GM12878 (cell line): ENCODE measurements at regions not wholly inside any gene's neighbourhood (a gene's known extent, or its start where the extent isn't known, plus 50 kb on each side); places are given as distances from the start of the nearest gene placed in this dataset.

Experiments
- ATAC-seq: fragments of 200-7000 bp; cut with Tn5 transposase; 3 replicates; pipeline ENCODE4 v1.9.1; 2020; ENCODE audit warnings: mild to moderate bottlenecking, moderate library complexity
- BruUV-seq: library from RNA; stranded (reverse); fragments of 400-500 nt; replicated peaks from 2 replicates; lab custom pipeline; 2021; lab: Mats Ljungman, UMichigan
- CTCF ChIA-PET: fragments of 300-600 bp; sonication (Branson Sonifier 250); formaldehyde crosslinking; extraction: SDS; loops from one replicate; lab custom pipeline; 2021; ENCODE audit warnings: inconsistent platforms; lab: Yijun Ruan, JAX
- POLR2A ChIA-PET: fragments of 350-600 bp; formaldehyde crosslinking; extraction: SDS; loops from one replicate; lab custom pipeline; 2021; ENCODE audit warnings: inconsistent platforms; lab: Charles Lee
- RAD21 ChIA-PET: fragments of 300-600 bp; sonication (Branson Sonifier 250); formaldehyde crosslinking; loops from one replicate; lab custom pipeline; 2023; ENCODE audit warnings: antibody characterized with exemption; ENCODE audit not compliant: unreplicated experiment; lab: Charles Lee
- SMC1A ChIA-PET: fragments of 300-600 bp; sonication (Branson Sonifier 250); formaldehyde crosslinking; loops from one replicate; lab custom pipeline; 2023; ENCODE audit not compliant: unreplicated experiment, uncharacterized antibody; lab: Charles Lee
- DNase-seq: peaks from one replicate; pipeline ENCODE4 v3.0.0-alpha.2; 2011; ENCODE audit warnings: low read depth, low spot score
- FAIRE-seq: peaks from 3 replicates; lab custom pipeline; 2011; peaks lifted over from hg19 to GRCh38; lab: Jason Lieb, UNC
- H2AFZ ChIP-seq: 2 replicates; pipeline ENCODE4 v1.6.0; 2011; ENCODE audit warnings: low read depth, low read length, control low read depth; ENCODE audit not compliant: control insufficient read depth
- H3K27ac ChIP-seq: 2 replicates; pipeline ENCODE4 v1.5.1; 2011; ENCODE audit warnings: control low read depth; ENCODE audit not compliant: control insufficient read depth, insufficient read depth
- H3K27me3 ChIP-seq, 2 experiments: replicated peaks in 1 of 2; 2 replicates each; pipeline versions ENCODE4 v1.6.0 to v1.6.1; 2011; ENCODE audit warnings: low read length in 1 of 2; ENCODE audit not compliant: control insufficient read depth in 2 of 2, insufficient read depth in 2 of 2
- H3K36me3 ChIP-seq, 2 experiments: 2 replicates each; pipeline ENCODE4 v1.5.1; 2011; ENCODE audit warnings: low read length in 1 of 2; ENCODE audit not compliant: control insufficient read depth in 2 of 2, insufficient read depth in 2 of 2
- H3K4me1 ChIP-seq: 2 replicates; pipeline ENCODE4 v1.6.1; 2011; ENCODE audit warnings: mild to moderate bottlenecking, low read length, moderate library complexity, mixed read lengths; ENCODE audit not compliant: control insufficient read depth, insufficient read depth
- H3K4me2 ChIP-seq: 2 replicates; pipeline ENCODE4 v1.6.0; 2011; ENCODE audit warnings: control low read depth; ENCODE audit not compliant: control insufficient read depth, insufficient read depth
- H3K4me3 ChIP-seq: fragments of 200-600 bp; sonication (generic); 2 replicates; pipeline ENCODE4 v1.5.1; 2016
- H3K79me2 ChIP-seq: 2 replicates; pipeline ENCODE4 v1.6.0; 2011; ENCODE audit warnings: low read length; ENCODE audit not compliant: control insufficient read depth, insufficient read depth
- H3K9ac ChIP-seq: 2 replicates; pipeline ENCODE4 v1.8.0; 2011; ENCODE audit warnings: low read length, control low read depth, mixed read lengths; ENCODE audit not compliant: control insufficient read depth, insufficient read depth
- H3K9me3 ChIP-seq: replicated peaks from 3 replicates; pipeline ENCODE4 v1.5.1; 2011; ENCODE audit warnings: mild to moderate bottlenecking, low read length; ENCODE audit not compliant: control insufficient read depth, insufficient read depth
- H4K20me1 ChIP-seq: 2 replicates; pipeline ENCODE4 v1.6.0; 2011; ENCODE audit not compliant: control insufficient read depth, insufficient read depth
- HCFC1 ChIP-seq: fragments of 150-350 bp; IDR thresholded peaks from 2 replicates; pipeline ENCODE4 v1.6.1; 2014; ENCODE audit warnings: low read length
- HDAC6 ChIP-seq: fragments of 200-600 bp; sonication (generic); IDR thresholded peaks from one replicate; pipeline ENCODE4 v1.8.0; 2017; ENCODE audit warnings: antibody characterized with exemption; ENCODE audit not compliant: unreplicated experiment
- KAT2A ChIP-seq: conservative IDR thresholded peaks from 2 replicates; pipeline ENCODE4 v1.6.1; 2011; ENCODE audit warnings: low read depth, low read length; ENCODE audit not compliant: control insufficient read depth
- LARP7 ChIP-seq: fragments of 450-650 bp; IDR thresholded peaks from 2 replicates; pipeline ENCODE4 v1.6.1; 2017; ENCODE audit warnings: mild to moderate bottlenecking
- MEF2A ChIP-seq: IDR thresholded peaks from 2 replicates; pipeline ENCODE4 v1.6.1; 2011; ENCODE audit warnings: low read depth, mild to moderate bottlenecking, low read length, moderate library complexity; ENCODE audit not compliant: insufficient read depth
- MTA3 ChIP-seq: IDR thresholded peaks from 2 replicates; pipeline ENCODE4 v1.6.1; 2012; ENCODE audit warnings: low read length, inconsistent platforms, borderline replicate concordance
- MYB ChIP-seq: fragments of 150-350 bp; IDR thresholded peaks from 2 replicates; pipeline ENCODE4 v1.6.1; 2014; ENCODE audit warnings: mild to moderate bottlenecking, low read depth, low read length, borderline replicate concordance
- NFIC ChIP-seq: IDR thresholded peaks from 2 replicates; pipeline ENCODE4 v1.6.1; 2012; ENCODE audit warnings: low read depth, mild to moderate bottlenecking, inconsistent platforms, low read length, moderate library complexity
- NFXL1 ChIP-seq: fragments of 450-650 bp; IDR thresholded peaks from 2 replicates; pipeline ENCODE4 v1.6.1; 2017; ENCODE audit warnings: antibody characterized with exemption, mild to moderate bottlenecking, borderline replicate concordance
- NFYA ChIP-seq: IDR thresholded peaks from 2 replicates; pipeline ENCODE4 v1.6.1; 2011; ENCODE audit warnings: low read depth, mild to moderate bottlenecking, low read length, improper control_type of control experiment, borderline replicate concordance
- NRF1 ChIP-seq: conservative IDR thresholded peaks from 2 replicates; pipeline ENCODE4 v1.6.1; 2011; ENCODE audit warnings: mild to moderate bottlenecking, low read depth, low read length, improper control_type of control experiment
- POLR2A ChIP-seq: IDR thresholded peaks from 2 replicates; pipeline ENCODE4 v1.6.1; 2011; ENCODE audit warnings: low read depth, mild to moderate bottlenecking, low read length
- RAD51 ChIP-seq: fragments of 450-650 bp; IDR thresholded peaks from 2 replicates; pipeline ENCODE4 v1.6.1; 2016; ENCODE audit warnings: moderate library complexity, mild to moderate bottlenecking, inconsistent platforms
- RCOR1 ChIP-seq: conservative IDR thresholded peaks from 2 replicates; pipeline ENCODE4 v1.6.1; 2012; ENCODE audit warnings: low read depth, low read length, improper control_type of control experiment
- RELA ChIP-seq: fragments of 450-650 bp; IDR thresholded peaks from 2 replicates; pipeline ENCODE4 v1.8.0; 2014; ENCODE audit warnings: borderline replicate concordance; ENCODE audit not compliant: partially characterized antibody
- SMARCA5 ChIP-seq: fragments of 450-650 bp; IDR thresholded peaks from 2 replicates; pipeline ENCODE4 v1.6.1; 2017; ENCODE audit warnings: mild to moderate bottlenecking
- SPI1 ChIP-seq: IDR thresholded peaks from 2 replicates; pipeline ENCODE4 v1.6.1; 2011; ENCODE audit warnings: low read depth, mild to moderate bottlenecking, low read length, moderate library complexity, borderline replicate concordance; ENCODE audit not compliant: insufficient read depth
- SREBF2 ChIP-seq: IDR thresholded peaks from 2 replicates; pipeline ENCODE4 v1.6.1; 2012; ENCODE audit warnings: mild to moderate bottlenecking, low read length
- YBX1 ChIP-seq: fragments of 450-650 bp; IDR thresholded peaks from 2 replicates; pipeline ENCODE4 v1.6.1; 2016; ENCODE audit warnings: antibody characterized with exemption
- ZBED1 ChIP-seq: IDR thresholded peaks from 2 replicates; pipeline ENCODE4 v1.6.1; 2016; ENCODE audit warnings: borderline replicate concordance
- ZNF384 ChIP-seq: IDR thresholded peaks from 2 replicates; pipeline ENCODE4 v1.6.1; 2012; ENCODE audit warnings: low read depth, mild to moderate bottlenecking, low read length, improper control_type of control experiment, borderline replicate concordance
- ZSCAN29 ChIP-seq: fragments of 450-650 bp; IDR thresholded peaks from 2 replicates; pipeline ENCODE4 v1.6.1; 2017; ENCODE audit warnings: mild to moderate bottlenecking, moderate library complexity
- WGBS: methylation state at CpG from one replicate; pipeline ENCODE4 v1.1.6; 2016; ENCODE audit warnings: low lambda C conversion rate; ENCODE audit not compliant: insufficient replicate concordance, insufficient coverage; ENCODE audit errors: missing lambda C conversion rate; 5-methylcytosine and 5-hydroxymethylcytosine counted together
- in situ Hi-C: fragments of 300-500 bp; cut with MboI; formaldehyde crosslinking; loops from 9 replicates; pipeline ENCODE4 v1.14.3; 2018; ENCODE audit warnings: mixed read lengths
- intact Hi-C: fragments of 100-400 bp; cut with micrococcal nuclease; formaldehyde crosslinking; loops from one replicate; pipeline ENCODE4 v1.14.2; 2022; ENCODE audit not compliant: unreplicated experiment
- TF ChIP-seq, protein P1 (sequence below): IDR thresholded peaks from 2 replicates; pipeline ENCODE4 v1.6.1; 2011; ENCODE audit warnings: mild to moderate bottlenecking, low read depth, low read length, moderate library complexity; ENCODE audit not compliant: insufficient replicate concordance
- TF ChIP-seq, protein P2 (sequence below): fragments of 450-650 bp; IDR thresholded peaks from 2 replicates; pipeline ENCODE4 v1.6.1; 2018; ENCODE audit warnings: borderline replicate concordance, mild to moderate bottlenecking; ENCODE audit not compliant: partially characterized antibody

DNA sequence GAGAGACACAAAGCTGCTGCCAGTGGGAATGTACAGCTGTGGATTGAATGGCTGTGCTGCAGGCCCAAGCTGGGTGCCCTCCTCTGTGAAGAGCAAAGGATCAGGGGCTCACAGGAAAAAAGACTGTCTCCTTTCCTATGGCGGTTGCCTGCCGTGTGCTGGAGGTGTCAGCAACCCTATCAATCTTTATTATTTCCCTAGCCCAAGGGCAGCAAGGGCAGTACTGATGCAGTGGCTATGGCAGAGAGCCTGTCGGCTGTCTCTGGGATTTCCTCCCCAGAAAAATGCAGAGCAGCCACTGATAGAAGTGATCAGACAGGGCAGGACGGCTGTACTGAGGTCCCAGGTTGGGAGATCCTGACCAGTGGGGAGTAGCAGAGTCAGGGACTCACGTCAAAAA lies 117.3 kb upstream of the CDH12 start (continued):
- TF ChIP-seq RAD51 (no peak), POLR2A (no peak), KAT2A (no peak), NRF1 (no peak), YBX1 (no peak), MTA3 (no peak), MEF2A (no peak), ZBED1 (no peak), RCOR1 (no peak)
- TF ChIP-seq, all 136 proteins: peak for 0

DNA sequence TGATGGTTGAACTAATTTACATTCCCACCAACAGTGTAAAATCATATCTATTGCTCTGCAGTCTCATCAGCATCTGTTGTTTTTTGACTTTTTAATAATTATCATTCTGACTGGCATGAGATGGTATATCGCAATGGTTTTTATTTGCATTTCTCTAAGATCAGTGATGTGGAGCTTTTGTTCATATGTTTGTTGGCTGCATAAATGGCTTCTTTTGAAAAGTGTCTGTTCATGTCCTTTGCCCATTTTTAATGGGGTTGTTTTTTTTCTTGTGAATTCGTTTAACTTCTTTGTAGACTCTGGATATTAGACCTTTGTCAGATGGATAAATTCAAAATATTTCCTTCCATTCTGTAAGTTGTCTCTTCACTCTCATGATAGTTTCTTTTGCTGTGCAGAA lies 115.2 kb upstream of the CDH12 start:
- RAD21 ChIA-PET = no interaction called here
- Histone ChIP-seq H3K4me3 (no peak overlapping the region), H3K4me1 (no peaks in the 10 kb centered on the region), H3K36me3 (no peaks in the 10 kb centered on the region), H3K27ac (no peak overlapping the region), H3K4me2 (no peak overlapping the region), H4K20me1 (no peaks in the 10 kb centered on the region), H3K79me2 (no peaks in the 10 kb centered on the region), H3K9me3 (no peaks in the 10 kb centered on the region), H3K27me3 (no peaks in the 10 kb centered on the region), H3K9ac (no peak overlapping the region), H2AFZ (no peak overlapping the region)
- in situ Hi-C loops = no loop called here
- intact Hi-C loops = no loop called here
- FAIRE-seq = no peak
- CTCF ChIA-PET = interaction anchor here (1.8 to 1.9 kb wide), 2 partner anchors 12 to 19 kb away, joined by 3 to 5 read pairs; no protein-coding TSS in a partner anchor
- 46% methylated on average over 2 of the region's 2 CpGs for WGBS
- BruUV-seq = no TSS peak
- SMC1A ChIA-PET = interaction anchor here (0.6 to 2.5 kb wide), 5 partner anchors 12 to 154 kb away, joined by 3 to 13 read pairs (median 5); no protein-coding TSS in a partner anchor
- no peak for DNase-seq
- ATAC-seq = no peak
- POLR2A ChIA-PET = no interaction called here
- TF ChIP-seq, protein P1, sequence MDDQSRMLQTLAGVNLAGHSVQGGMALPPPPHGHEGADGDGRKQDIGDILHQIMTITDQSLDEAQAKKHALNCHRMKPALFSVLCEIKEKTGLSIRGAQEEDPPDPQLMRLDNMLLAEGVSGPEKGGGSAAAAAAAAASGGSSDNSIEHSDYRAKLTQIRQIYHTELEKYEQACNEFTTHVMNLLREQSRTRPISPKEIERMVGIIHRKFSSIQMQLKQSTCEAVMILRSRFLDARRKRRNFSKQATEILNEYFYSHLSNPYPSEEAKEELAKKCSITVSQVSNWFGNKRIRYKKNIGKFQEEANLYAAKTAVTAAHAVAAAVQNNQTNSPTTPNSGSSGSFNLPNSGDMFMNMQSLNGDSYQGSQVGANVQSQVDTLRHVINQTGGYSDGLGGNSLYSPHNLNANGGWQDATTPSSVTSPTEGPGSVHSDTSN = no peak
- TF ChIP-seq RELA = no peak
- TF ChIP-seq HCFC1 = no peak
- TF ChIP-seq SREBF2 = no peak
- no peak for TF ChIP-seq MYB
- no peak for TF ChIP-seq RAD51
- TF ChIP-seq NFXL1 = no peak
- no peak for TF ChIP-seq HDAC6
- TF ChIP-seq SPI1 = no peak
- no peak for TF ChIP-seq LARP7
- no peak for TF ChIP-seq ZSCAN29
- TF ChIP-seq ZNF384 = no peak
- TF ChIP-seq NFIC = no peak
- TF ChIP-seq SMARCA5 = no peak
- TF ChIP-seq, protein P2, sequence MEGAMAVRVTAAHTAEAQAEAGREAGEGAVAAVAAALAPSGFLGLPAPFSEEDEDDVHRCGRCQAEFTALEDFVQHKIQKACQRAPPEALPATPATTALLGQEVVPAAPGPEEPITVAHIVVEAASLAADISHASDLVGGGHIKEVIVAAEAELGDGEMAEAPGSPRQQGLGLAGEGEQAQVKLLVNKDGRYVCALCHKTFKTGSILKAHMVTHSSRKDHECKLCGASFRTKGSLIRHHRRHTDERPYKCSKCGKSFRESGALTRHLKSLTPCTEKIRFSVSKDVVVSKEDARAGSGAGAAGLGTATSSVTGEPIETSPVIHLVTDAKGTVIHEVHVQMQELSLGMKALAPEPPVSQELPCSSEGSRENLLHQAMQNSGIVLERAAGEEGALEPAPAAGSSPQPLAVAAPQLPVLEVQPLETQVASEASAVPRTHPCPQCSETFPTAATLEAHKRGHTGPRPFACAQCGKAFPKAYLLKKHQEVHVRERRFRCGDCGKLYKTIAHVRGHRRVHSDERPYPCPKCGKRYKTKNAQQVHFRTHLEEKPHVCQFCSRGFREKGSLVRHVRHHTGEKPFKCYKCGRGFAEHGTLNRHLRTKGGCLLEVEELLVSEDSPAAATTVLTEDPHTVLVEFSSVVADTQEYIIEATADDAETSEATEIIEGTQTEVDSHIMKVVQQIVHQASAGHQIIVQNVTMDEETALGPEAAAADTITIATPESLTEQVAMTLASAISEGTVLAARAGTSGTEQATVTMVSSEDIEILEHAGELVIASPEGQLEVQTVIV = no peak
- TF ChIP-seq NFYA = no peak
